IgD-negative memory B cell (primary cell): ENCODE measurements at regions not wholly inside any gene's neighbourhood (a gene's known extent, or its start where the extent isn't known, plus 50 kb on each side); places are given as distances from the start of the nearest gene placed in this dataset.
A peak's percentile ranks its signal among the peaks of the same experiment; 100 is the strongest.

Source experiments
- H3K27ac Mint-ChIP-seq, 3 donors: one replicate each; pipeline ENCODE4 v1.8.0; 2020 to 2022; ENCODE audit warnings: mild to moderate bottlenecking in 3 of 3, mixed read lengths in 3 of 3, moderate library complexity in 1 of 3
- H3K27me3 Mint-ChIP-seq: one replicate; pipeline ENCODE4 v1.8.0; 2021; ENCODE audit warnings: mixed read lengths
- H3K36me3 Mint-ChIP-seq: one replicate; pipeline ENCODE4 v1.8.0; 2020; ENCODE audit warnings: mild to moderate bottlenecking, mixed read lengths
- H3K4me1 Mint-ChIP-seq, 3 donors: one replicate each; pipeline ENCODE4 v1.8.0; 2020 to 2022; ENCODE audit warnings: mixed read lengths in 3 of 3, mild to moderate bottlenecking in 1 of 3
- H3K4me3 Mint-ChIP-seq, 4 donors: one replicate each; pipeline ENCODE4 v1.8.0; 2020 to 2022; ENCODE audit warnings: mild to moderate bottlenecking in 4 of 4, mixed read lengths in 4 of 4, moderate library complexity in 3 of 4
- H3K9me3 Mint-ChIP-seq, 3 donors: one replicate each; pipeline ENCODE4 v1.8.0; 2020 to 2021; ENCODE audit warnings: mixed read lengths in 3 of 3, mild to moderate bottlenecking in 1 of 3

GRCh38 chr2:213202011-213202410, 50.6 kb upstream of the IKZF2 start:
- Mint-ChIP-seq H3K4me1 (no peaks in the 10 kb centered on the region), H3K36me3 (no peaks in the 10 kb centered on the region), H3K27ac (no peak overlapping the region), H3K9me3 (peaks cover 0 to 2% (median 0%) of the 10 kb centered on the region in 3 donors), H3K4me3 (no peak overlapping the region), H3K27me3 (no peaks in the 10 kb centered on the region)

- no peaks in the 10 kb centered on the region for H3K9me3 Mint-ChIP-seq
- no peak overlapping the region for H3K4me3 Mint-ChIP-seq
- no peaks in the 10 kb centered on the region for H3K4me1 Mint-ChIP-seq
- no peak overlapping the region for H3K27ac Mint-ChIP-seq
- no peaks in the 10 kb centered on the region for H3K36me3 Mint-ChIP-seq
- H3K27me3 Mint-ChIP-seq: no peaks in the 10 kb centered on the region
Measured at GRCh38 chr2:213205944-213206343, 54.5 kb upstream of the IKZF2 start.

GRCh38 chr2:213213186-213213585, 61.8 kb upstream of the IKZF2 start:
- H3K27ac Mint-ChIP-seq: no peak overlapping the region
- no peaks in the 10 kb centered on the region for H3K9me3 Mint-ChIP-seq
- H3K4me3 Mint-ChIP-seq: no peak overlapping the region
- H3K36me3 Mint-ChIP-seq: no peaks in the 10 kb centered on the region
- H3K27me3 Mint-ChIP-seq: peaks cover 2% of the 10 kb centered on the region
- no peaks in the 10 kb centered on the region for H3K4me1 Mint-ChIP-seq

- H3K27me3 Mint-ChIP-seq: peaks cover 2% of the 10 kb centered on the region
- H3K4me1 Mint-ChIP-seq: no peaks in the 10 kb centered on the region
Measured at GRCh38 chr2:213214209-213214608, 62.8 kb upstream of the IKZF2 start.

GRCh38 chr2:213216461-213216860, 65.0 kb upstream of the IKZF2 start:
- Mint-ChIP-seq H3K9me3 (no peaks in the 10 kb centered on the region), H3K36me3 (no peaks in the 10 kb centered on the region), H3K27me3 (peaks cover 2% of the 10 kb centered on the region), H3K4me3 (no peak overlapping the region), H3K4me1 (no peaks in the 10 kb centered on the region), H3K27ac (no peak overlapping the region)

More at GRCh38 chr2:213214209-213214608, 62.8 kb upstream of the IKZF2 start:
- H3K36me3 Mint-ChIP-seq: no peaks in the 10 kb centered on the region
- H3K4me3 Mint-ChIP-seq: no peak overlapping the region
- no peaks in the 10 kb centered on the region for H3K9me3 Mint-ChIP-seq
- H3K27ac Mint-ChIP-seq: no peak overlapping the region

GRCh38 chr2:213219816-213220215, 64.4 kb upstream of the SPAG16 start:
- no peaks in the 10 kb centered on the region for H3K4me1 Mint-ChIP-seq
- no peak overlapping the region for H3K4me3 Mint-ChIP-seq
- no peaks in the 10 kb centered on the region for H3K36me3 Mint-ChIP-seq
- H3K9me3 Mint-ChIP-seq: no peaks in the 10 kb centered on the region
- no peak overlapping the region for H3K27ac Mint-ChIP-seq
- peaks cover 6% of the 10 kb centered on the region for H3K27me3 Mint-ChIP-seq

GRCh38 chr2:213220967-213221603, 63.2 kb upstream of the SPAG16 start:
- peak overlapping the region in 2 of 3 donors; percentile 14 to 17 for H3K27ac Mint-ChIP-seq
- H3K9me3 Mint-ChIP-seq: no peaks in the 10 kb centered on the region
- peaks cover 0 to 3% (median 2%) of the 10 kb centered on the region in 3 donors for H3K4me1 Mint-ChIP-seq
- peaks cover 6% of the 10 kb centered on the region for H3K27me3 Mint-ChIP-seq
- H3K36me3 Mint-ChIP-seq: no peaks in the 10 kb centered on the region
- no peak overlapping the region for H3K4me3 Mint-ChIP-seq

GRCh38 chr2:213221957-213222356, 62.3 kb upstream of the SPAG16 start:
- H3K27me3 Mint-ChIP-seq: peaks cover 6% of the 10 kb centered on the region
- no peak overlapping the region for H3K27ac Mint-ChIP-seq
- peaks cover 4 to 8% (median 5%) of the 10 kb centered on the region in 3 donors for H3K4me1 Mint-ChIP-seq
- no peaks in the 10 kb centered on the region for H3K36me3 Mint-ChIP-seq
- no peak overlapping the region for H3K4me3 Mint-ChIP-seq
- H3K9me3 Mint-ChIP-seq: no peaks in the 10 kb centered on the region

- peaks cover 8 to 14% (median 13%) of the 10 kb centered on the region in 3 donors for H3K4me1 Mint-ChIP-seq
- H3K4me3 Mint-ChIP-seq: no peak overlapping the region
- no peaks in the 10 kb centered on the region for H3K36me3 Mint-ChIP-seq
- H3K27me3 Mint-ChIP-seq: peaks cover 3% of the 10 kb centered on the region
- no peaks in the 10 kb centered on the region for H3K9me3 Mint-ChIP-seq
- no peak overlapping the region for H3K27ac Mint-ChIP-seq
Measured at GRCh38 chr2:213224366-213224765, 59.9 kb upstream of the SPAG16 start.

- Mint-ChIP-seq H3K36me3 (no peaks in the 10 kb centered on the region), H3K27me3 (peaks cover 3% of the 10 kb centered on the region), H3K4me3 (no peak overlapping the region), H3K4me1 (peaks cover 12 to 14% (median 13%) of the 10 kb centered on the region in 3 donors), H3K27ac (no peak overlapping the region), H3K9me3 (no peaks in the 10 kb centered on the region)
Measured at GRCh38 chr2:213225866-213226265, 58.4 kb upstream of the SPAG16 start.

GRCh38 chr2:213227458-213227857, 56.8 kb upstream of the SPAG16 start:
- H3K27me3 Mint-ChIP-seq: peaks cover 1% of the 10 kb centered on the region
- H3K9me3 Mint-ChIP-seq: no peaks in the 10 kb centered on the region
- peak overlapping the region in 1 of 3 donors; percentile 67 for H3K27ac Mint-ChIP-seq
- H3K4me1 Mint-ChIP-seq: peaks cover 12 to 14% (median 13%) of the 10 kb centered on the region in 3 donors
- H3K4me3 Mint-ChIP-seq: no peak overlapping the region
- no peaks in the 10 kb centered on the region for H3K36me3 Mint-ChIP-seq

GRCh38 chr2:213228638-213229037, 55.6 kb upstream of the SPAG16 start:
- Mint-ChIP-seq H3K27ac (no peak overlapping the region), H3K9me3 (no peaks in the 10 kb centered on the region), H3K27me3 (peaks cover 6% of the 10 kb centered on the region), H3K4me1 (peaks cover 22 to 25% (median 23%) of the 10 kb centered on the region in 3 donors), H3K4me3 (no peak overlapping the region), H3K36me3 (no peaks in the 10 kb centered on the region)

GRCh38 chr2:213229814-213230213, 54.5 kb upstream of the SPAG16 start:
- H3K4me3 Mint-ChIP-seq: no peak overlapping the region
- peaks cover 4% of the 10 kb centered on the region for H3K27me3 Mint-ChIP-seq
- H3K36me3 Mint-ChIP-seq: no peaks in the 10 kb centered on the region
- H3K27ac Mint-ChIP-seq: no peak overlapping the region
- no peaks in the 10 kb centered on the region for H3K9me3 Mint-ChIP-seq
- peaks cover 23 to 32% (median 31%) of the 10 kb centered on the region in 3 donors for H3K4me1 Mint-ChIP-seq

- H3K36me3 Mint-ChIP-seq: no peaks in the 10 kb centered on the region
- no peak overlapping the region for H3K4me3 Mint-ChIP-seq
- H3K4me1 Mint-ChIP-seq: peaks cover 20 to 30% (median 24%) of the 10 kb centered on the region in 3 donors
- H3K27me3 Mint-ChIP-seq: peaks cover 4% of the 10 kb centered on the region
- no peak overlapping the region for H3K27ac Mint-ChIP-seq
- no peaks in the 10 kb centered on the region for H3K9me3 Mint-ChIP-seq
Measured at GRCh38 chr2:213231966-213232365, 52.3 kb upstream of the SPAG16 start.

GRCh38 chr2:213232649-213233437, 51.4 kb upstream of the SPAG16 start:
- Mint-ChIP-seq H3K36me3 (no peaks in the 10 kb centered on the region), H3K9me3 (no peaks in the 10 kb centered on the region), H3K4me1 (peaks cover 17 to 23% (median 18%) of the 10 kb centered on the region in 3 donors), H3K27ac (peak overlapping the region in 2 of 3 donors; percentile 0 to 34), H3K27me3 (peaks cover 6% of the 10 kb centered on the region), H3K4me3 (peak overlapping the region in 2 of 4 donors; percentile 25 to 43)
